T-helper 2 cell treated with Interferon-gamma antibody and Interleukin-4, amounts not matched to agents 5 μg/mL and 100 μg/mL, for 36 hours (primary cell): ENCODE measurements at regions not wholly inside any gene's neighbourhood (a gene's known extent, or its start where the extent isn't known, plus 50 kb on each side); places are given as distances from the start of the nearest gene placed in this dataset.
"Not testable (repeated sequence)": the region's sequence is repeated elsewhere in the genome, so short reads cannot be mapped to it uniquely, and the experiment has no call there.

Experiments used
- DNase-seq: peaks from one replicate; pipeline ENCODE4 v3.0.0; 2021; ENCODE audit warnings: low spot score
- H3K27ac Mint-ChIP-seq: one replicate; pipeline ENCODE4 v1.8.0; 2021; ENCODE audit warnings: mild to moderate bottlenecking, mixed read lengths
- H3K27me3 Mint-ChIP-seq: one replicate; pipeline ENCODE4 v1.8.0; 2021; ENCODE audit warnings: low read depth, mixed read lengths
- H3K36me3 Mint-ChIP-seq: one replicate; pipeline ENCODE4 v1.8.0; 2021; ENCODE audit warnings: low read depth, mixed read lengths
- H3K4me1 Mint-ChIP-seq: one replicate; pipeline ENCODE4 v1.8.0; 2021; ENCODE audit warnings: low read depth, mixed read lengths
- H3K4me3 Mint-ChIP-seq: one replicate; pipeline ENCODE4 v1.8.0; 2022; ENCODE audit warnings: mild to moderate bottlenecking, moderate library complexity, mixed read lengths
- H3K9me3 Mint-ChIP-seq: one replicate; pipeline ENCODE4 v1.8.0; 2021; ENCODE audit warnings: mixed read lengths

- not testable (repeated sequence) for H3K36me3 Mint-ChIP-seq, H3K4me3 Mint-ChIP-seq, H3K27ac Mint-ChIP-seq, H3K9me3 Mint-ChIP-seq, H3K4me1 Mint-ChIP-seq, H3K27me3 Mint-ChIP-seq, DNase-seq
Observed at GRCh38 chr10:120109725-120110124, 217.2 kb downstream of the SEC23IP start.

GRCh38 chr10:120110196-120110595 lies 217.7 kb downstream of the SEC23IP start:
- Mint-ChIP-seq H3K4me3 (no peak overlapping the region), H3K27me3 (no peaks in the 10 kb centered on the region)
- DNase-seq = no peak

GRCh38 chr10:120111628-120112027 lies 219.1 kb downstream of the SEC23IP start:
- Mint-ChIP-seq H3K4me3 (no peak overlapping the region), H3K9me3 (no peaks in the 10 kb centered on the region), H3K27ac (no peak overlapping the region), H3K27me3 (peaks cover 2% of the 10 kb centered on the region), H3K4me1 (no peaks in the 10 kb centered on the region), H3K36me3 (no peaks in the 10 kb centered on the region)
- no peak for DNase-seq

More at GRCh38 chr10:120110196-120110595, 217.7 kb downstream of the SEC23IP start:
- Mint-ChIP-seq H3K4me1 (no peaks in the 10 kb centered on the region), H3K27ac (no peak overlapping the region), H3K9me3 (no peaks in the 10 kb centered on the region), H3K36me3 (no peaks in the 10 kb centered on the region)

- peaks cover 2% of the 10 kb centered on the region for H3K27me3 Mint-ChIP-seq
- H3K4me1 Mint-ChIP-seq = no peaks in the 10 kb centered on the region
- no peak overlapping the region for H3K27ac Mint-ChIP-seq
- no peaks in the 10 kb centered on the region for H3K36me3 Mint-ChIP-seq
- no peak overlapping the region for H3K4me3 Mint-ChIP-seq
- DNase-seq = no peak
- no peaks in the 10 kb centered on the region for H3K9me3 Mint-ChIP-seq
Observed at GRCh38 chr10:120112809-120113208, 220.3 kb downstream of the SEC23IP start.

DNA sequence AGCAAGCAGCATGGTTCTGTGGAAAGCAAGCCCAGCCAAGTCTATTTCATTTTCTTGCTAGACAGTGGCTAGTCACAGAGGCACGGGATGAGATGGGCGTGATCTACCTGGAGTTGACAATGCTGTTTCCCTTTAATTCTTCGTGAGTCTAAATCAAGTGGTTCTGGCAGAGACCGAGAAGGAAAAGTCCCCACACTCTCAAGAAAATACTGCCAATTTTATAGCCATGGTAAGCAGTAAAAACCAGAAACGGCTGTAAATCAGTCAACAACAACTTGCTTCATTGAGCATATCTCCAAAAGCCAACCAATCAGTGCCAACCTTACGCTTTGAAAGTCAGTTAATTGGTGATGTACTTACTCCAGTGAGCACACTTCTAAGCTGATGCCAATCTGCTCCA lies 223.4 kb downstream of the SEC23IP start:
- no peaks in the 10 kb centered on the region for H3K9me3 Mint-ChIP-seq
- no peak overlapping the region for H3K27ac Mint-ChIP-seq
- H3K36me3 Mint-ChIP-seq = no peaks in the 10 kb centered on the region

GRCh38 chr10:120121768-120122167 lies 229.2 kb downstream of the SEC23IP start:
- Mint-ChIP-seq H3K4me1 (no peaks in the 10 kb centered on the region), H3K4me3 (no peak overlapping the region), H3K27me3 (no peaks in the 10 kb centered on the region), H3K36me3 (no peaks in the 10 kb centered on the region), H3K27ac (no peak overlapping the region), H3K9me3 (no peaks in the 10 kb centered on the region)
- no peak for DNase-seq

More for the DNA sequence above, 223.4 kb downstream of the SEC23IP start:
- Mint-ChIP-seq H3K4me1 (no peaks in the 10 kb centered on the region), H3K27me3 (peaks cover 2% of the 10 kb centered on the region), H3K4me3 (no peak overlapping the region)
- no peak for DNase-seq

DNA sequence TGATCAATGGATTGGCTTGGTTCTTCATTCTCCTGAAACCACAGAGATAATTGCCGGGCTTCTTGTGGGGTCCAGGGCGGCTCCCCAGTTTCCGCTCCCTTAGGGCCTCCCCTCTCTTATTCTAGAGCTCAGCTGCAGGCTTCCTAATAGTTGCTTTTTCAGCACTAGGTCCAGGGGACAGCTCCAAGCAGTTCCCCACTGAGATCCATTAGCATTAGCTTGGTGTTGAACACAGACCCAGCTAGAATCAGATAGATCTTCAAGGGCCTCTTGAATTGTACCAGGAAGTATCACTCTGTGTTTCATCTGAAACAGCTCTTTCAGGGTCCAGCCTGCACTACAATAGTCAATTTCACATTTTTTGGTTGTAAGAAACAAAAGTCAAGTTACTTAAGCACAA lies 238.7 kb downstream of the SEC23IP start:
- Mint-ChIP-seq H3K4me3 (no peak overlapping the region), H3K36me3 (no peaks in the 10 kb centered on the region)
- no peak for DNase-seq

DNA sequence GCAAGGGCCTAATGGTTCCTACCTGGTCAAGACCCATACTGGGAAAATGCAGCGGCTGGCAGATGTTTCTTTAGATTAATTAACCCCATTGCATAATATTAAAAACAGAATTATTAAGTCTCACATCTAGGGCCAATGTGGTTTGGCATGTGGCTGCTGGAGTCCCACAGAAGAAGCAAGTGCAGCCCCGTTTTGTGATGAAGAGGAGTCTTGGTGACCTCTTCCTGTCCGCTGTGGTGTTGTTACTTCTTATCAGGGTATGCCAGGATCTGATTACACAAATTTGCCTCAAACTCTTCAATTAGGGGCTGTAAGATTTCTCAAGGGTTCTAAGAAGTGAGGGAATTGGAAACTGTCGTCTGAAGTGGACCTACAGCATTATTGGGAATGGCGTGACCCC lies 240.3 kb downstream of the SEC23IP start:
- H3K27ac Mint-ChIP-seq = no peak overlapping the region
- no peak for DNase-seq
- H3K4me1 Mint-ChIP-seq = no peaks in the 10 kb centered on the region
- no peak overlapping the region for H3K4me3 Mint-ChIP-seq
- H3K9me3 Mint-ChIP-seq = no peaks in the 10 kb centered on the region
- no peaks in the 10 kb centered on the region for H3K36me3 Mint-ChIP-seq
- H3K27me3 Mint-ChIP-seq = peaks cover 5% of the 10 kb centered on the region

More for the DNA sequence above, 238.7 kb downstream of the SEC23IP start:
- H3K27me3 Mint-ChIP-seq = peaks cover 11% of the 10 kb centered on the region
- no peak overlapping the region for H3K27ac Mint-ChIP-seq
- H3K9me3 Mint-ChIP-seq = no peaks in the 10 kb centered on the region
- H3K4me1 Mint-ChIP-seq = no peaks in the 10 kb centered on the region

DNA sequence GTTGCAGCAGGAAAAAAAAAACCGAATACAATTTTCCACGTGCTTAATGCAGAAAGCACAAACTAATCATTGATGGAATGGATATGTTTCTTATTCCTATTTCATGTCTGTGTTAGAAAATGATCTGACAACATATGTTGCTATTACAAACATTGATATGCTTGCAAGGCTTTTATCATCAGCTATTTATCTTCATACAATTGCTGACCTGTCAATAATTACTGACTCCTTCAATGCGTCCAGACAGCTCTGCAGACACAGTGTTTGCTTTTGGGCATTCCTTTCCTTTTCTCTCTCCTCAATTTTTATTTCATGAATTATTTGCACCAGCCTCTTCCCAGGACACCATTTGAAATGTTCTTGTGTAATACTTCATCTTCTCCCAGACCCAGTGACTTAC lies 246.2 kb downstream of the SEC23IP start:
- H3K9me3 Mint-ChIP-seq = no peaks in the 10 kb centered on the region
- H3K4me3 Mint-ChIP-seq = no peak overlapping the region
- no peak overlapping the region for H3K27ac Mint-ChIP-seq
- H3K36me3 Mint-ChIP-seq = no peaks in the 10 kb centered on the region
- no peaks in the 10 kb centered on the region for H3K27me3 Mint-ChIP-seq
- DNase-seq = no peak
- H3K4me1 Mint-ChIP-seq = no peaks in the 10 kb centered on the region

DNA sequence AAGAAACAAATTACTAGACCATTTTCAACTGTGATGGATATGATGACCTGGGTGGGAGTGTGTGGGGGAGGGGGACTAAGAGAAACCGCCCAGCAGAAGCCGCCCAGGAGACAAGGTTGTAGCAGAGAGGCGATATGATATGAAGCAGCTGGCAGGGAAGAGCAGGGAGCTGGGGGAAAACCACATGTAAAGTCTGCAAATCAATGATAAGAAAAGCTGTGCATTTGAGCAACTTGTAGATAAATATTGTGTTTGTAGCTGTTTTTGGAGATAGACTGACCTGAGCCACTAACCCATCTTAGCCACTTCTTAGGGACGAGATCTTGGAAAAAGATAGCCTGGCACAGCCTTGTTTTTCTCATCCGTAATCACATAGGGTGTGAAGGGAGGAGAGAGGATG lies 252.6 kb downstream of the SEC23IP start:
- no peak for DNase-seq
- no peaks in the 10 kb centered on the region for H3K9me3 Mint-ChIP-seq
- no peaks in the 10 kb centered on the region for H3K36me3 Mint-ChIP-seq
- no peak overlapping the region for H3K4me3 Mint-ChIP-seq
- no peaks in the 10 kb centered on the region for H3K27me3 Mint-ChIP-seq
- H3K4me1 Mint-ChIP-seq = no peaks in the 10 kb centered on the region
- no peak overlapping the region for H3K27ac Mint-ChIP-seq

DNA sequence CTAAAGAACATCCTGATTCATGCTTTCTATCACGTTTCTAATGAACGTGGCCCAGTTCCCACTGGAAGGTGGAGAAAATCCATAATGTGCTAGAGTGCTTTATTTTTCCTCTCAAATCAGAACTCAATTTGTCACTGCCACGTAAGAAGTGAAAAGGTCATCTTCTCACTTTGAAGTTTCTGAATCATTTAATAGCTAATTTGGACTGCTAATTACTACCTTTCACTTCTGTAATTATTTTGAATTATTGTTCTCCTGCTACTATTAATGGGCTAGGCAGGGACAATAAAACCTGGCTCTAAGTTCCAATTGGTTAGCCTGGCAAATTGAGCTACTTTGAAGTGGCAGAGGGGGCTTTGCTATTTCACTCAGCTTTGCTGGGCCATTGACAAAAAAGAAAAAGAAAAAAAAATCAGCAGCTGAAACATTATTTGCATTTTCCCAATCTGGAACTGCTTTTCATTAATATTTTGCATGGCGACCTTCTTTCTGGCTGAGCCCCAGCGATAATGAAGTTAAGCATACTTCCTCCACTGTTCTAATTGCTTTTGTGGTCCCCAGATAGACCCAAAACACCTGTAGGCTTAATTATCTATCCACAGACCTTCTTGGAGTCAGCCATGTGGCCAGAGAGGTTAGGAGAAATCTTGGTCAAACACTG lies 264.2 kb downstream of the SEC23IP start:
- H3K27me3 Mint-ChIP-seq = no peaks in the 10 kb centered on the region
- no peak overlapping the region for H3K4me3 Mint-ChIP-seq
- H3K36me3 Mint-ChIP-seq = no peaks in the 10 kb centered on the region
- no peaks in the 10 kb centered on the region for H3K4me1 Mint-ChIP-seq
- no peaks in the 10 kb centered on the region for H3K9me3 Mint-ChIP-seq
- DNase-seq = no peak
- H3K27ac Mint-ChIP-seq = no peak overlapping the region

- no peaks in the 10 kb centered on the region for H3K27me3 Mint-ChIP-seq
- H3K9me3 Mint-ChIP-seq = no peaks in the 10 kb centered on the region
- no peak overlapping the region for H3K27ac Mint-ChIP-seq
- no peaks in the 10 kb centered on the region for H3K36me3 Mint-ChIP-seq
- H3K4me1 Mint-ChIP-seq = no peaks in the 10 kb centered on the region
- DNase-seq = no peak
- H3K4me3 Mint-ChIP-seq = no peak overlapping the region
Observed at GRCh38 chr10:120161111-120161510, 268.6 kb downstream of the SEC23IP start.

- Mint-ChIP-seq H3K9me3 (no peaks in the 10 kb centered on the region), H3K27me3 (no peaks in the 10 kb centered on the region), H3K4me1 (no peaks in the 10 kb centered on the region), H3K4me3 (no peak overlapping the region), H3K36me3 (no peaks in the 10 kb centered on the region), H3K27ac (no peak overlapping the region)
- DNase-seq = no peak
Observed at GRCh38 chr10:120162471-120162870, 269.9 kb downstream of the SEC23IP start.

DNA sequence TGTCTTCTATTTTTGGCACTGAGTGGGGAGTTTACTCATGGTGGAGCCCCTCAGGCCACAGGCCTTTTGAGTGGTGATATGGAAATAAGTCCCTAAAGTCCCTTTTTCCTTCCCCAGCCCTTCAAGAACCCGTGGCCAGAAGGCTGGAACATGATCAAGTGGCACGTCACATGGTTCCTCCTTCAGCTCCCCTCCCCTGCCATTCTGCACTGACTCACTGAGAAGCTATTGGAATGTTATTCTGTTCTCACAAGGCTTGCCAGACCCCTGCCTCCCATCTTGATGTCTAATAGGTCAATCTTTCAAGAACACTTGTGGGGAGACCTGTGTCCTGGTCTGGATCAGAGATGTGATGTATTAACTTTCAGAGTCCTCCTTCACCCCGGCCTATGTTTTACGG lies 279.8 kb downstream of the SEC23IP start:
- Mint-ChIP-seq H3K27ac (no peak overlapping the region), H3K4me3 (no peak overlapping the region), H3K4me1 (no peaks in the 10 kb centered on the region), H3K27me3 (peaks cover 2% of the 10 kb centered on the region), H3K36me3 (no peaks in the 10 kb centered on the region), H3K9me3 (no peaks in the 10 kb centered on the region)
- no peak for DNase-seq

DNA sequence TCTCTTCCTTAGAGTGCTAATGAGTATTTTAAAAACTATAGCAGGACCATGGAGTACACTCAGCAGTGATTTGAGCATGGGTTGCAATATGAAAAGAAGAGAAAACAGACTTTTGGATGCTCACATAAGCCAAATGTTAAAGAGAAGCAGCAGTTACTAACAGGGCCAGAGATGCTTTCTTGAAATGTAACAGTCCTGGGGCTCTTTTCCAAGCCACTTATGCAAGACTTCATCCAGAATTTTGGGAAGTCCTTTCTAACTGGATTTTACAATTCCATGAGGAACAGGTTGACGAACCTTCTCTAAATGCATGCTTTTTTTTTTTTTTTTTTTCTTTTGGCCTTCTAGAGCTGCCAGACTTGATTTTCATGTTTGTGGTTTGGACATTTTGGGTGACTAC lies 282.0 kb downstream of the SEC23IP start:
- no peak overlapping the region for H3K4me3 Mint-ChIP-seq

More for the DNA sequence above, 282.0 kb downstream of the SEC23IP start:
- no peak for DNase-seq
- Mint-ChIP-seq H3K27me3 (peaks cover 2% of the 10 kb centered on the region), H3K9me3 (no peaks in the 10 kb centered on the region), H3K36me3 (no peaks in the 10 kb centered on the region), H3K27ac (no peak overlapping the region), H3K4me1 (no peaks in the 10 kb centered on the region)
